Loucy (cell line): ENCODE measurements at regions not wholly inside any gene's neighbourhood (a gene's known extent, or its start where the extent isn't known, plus 50 kb on each side); places are given as distances from the start of the nearest gene placed in this dataset.

Experiments used
- H2AFZ ChIP-seq: fragments of 200-600 bp; sonication (generic); 2 replicates; pipeline ENCODE4 v1.6.0; 2016; ENCODE audit warnings: antibody characterized with exemption, mild to moderate bottlenecking, low read length, moderate library complexity
- H3F3A ChIP-seq: fragments of 200-600 bp; 2 replicates; pipeline ENCODE4 v1.6.0; 2016; ENCODE audit warnings: antibody characterized with exemption, low read depth, mild to moderate bottlenecking
- H3K27me3 ChIP-seq: fragments of 200-600 bp; sonication (generic); 2 replicates; pipeline ENCODE4 v1.6.1; 2014; ENCODE audit warnings: low read length, mild to moderate bottlenecking; ENCODE audit not compliant: insufficient read depth, poor library complexity, severe bottlenecking
- H3K36me3 ChIP-seq: fragments of 200-600 bp; sonication (generic); 2 replicates; pipeline ENCODE4 v1.6.1; 2016; ENCODE audit warnings: low read length; ENCODE audit not compliant: insufficient read depth
- H3K4me1 ChIP-seq: fragments of 200-600 bp; sonication (generic); 2 replicates; pipeline ENCODE4 v1.5.1; 2014; ENCODE audit warnings: low read length, mild to moderate bottlenecking; ENCODE audit not compliant: insufficient read depth, poor library complexity, severe bottlenecking
- H3K4me2 ChIP-seq: fragments of 200-600 bp; sonication (generic); 2 replicates; pipeline ENCODE4 v1.6.0; 2014; ENCODE audit warnings: antibody characterized with exemption, low read length, low read depth, mild to moderate bottlenecking; ENCODE audit not compliant: poor library complexity, severe bottlenecking
- H3K4me3 ChIP-seq: fragments of 200-600 bp; sonication (generic); 2 replicates; pipeline ENCODE4 v1.5.1; 2014; ENCODE audit warnings: low read length, mild to moderate bottlenecking, mixed read lengths; ENCODE audit not compliant: poor library complexity, severe bottlenecking
- H3K79me2 ChIP-seq: fragments of 200-600 bp; sonication (generic); 2 replicates; pipeline ENCODE4 v1.6.1; 2014; ENCODE audit warnings: low read length; ENCODE audit not compliant: insufficient read depth
- H3K9ac ChIP-seq: fragments of 200-600 bp; sonication (generic); 2 replicates; pipeline ENCODE4 v1.6.0; 2014; ENCODE audit warnings: mild to moderate bottlenecking, low read depth, low read length, moderate library complexity; ENCODE audit not compliant: poor library complexity, severe bottlenecking
- H3K9me2 ChIP-seq: fragments of 200-600 bp; sonication (generic); replicated peaks from 2 replicates; pipeline ENCODE4 v1.6.1; 2016; ENCODE audit warnings: low read depth, low read length, mixed read lengths
- H3K9me3 ChIP-seq: fragments of 200-600 bp; sonication (generic); 2 replicates; pipeline ENCODE4 v1.6.1; 2014; ENCODE audit warnings: mild to moderate bottlenecking, antibody characterized with exemption, low read length, low read depth; ENCODE audit not compliant: insufficient read depth
- H4K20me1 ChIP-seq: fragments of 200-600 bp; sonication (generic); 2 replicates; pipeline ENCODE4 v1.6.0; 2014; ENCODE audit warnings: antibody characterized with exemption, low read length, mild to moderate bottlenecking; ENCODE audit not compliant: insufficient read depth, poor library complexity, severe bottlenecking
- CTCF ChIP-seq: fragments of 200-600 bp; sonication (generic); conservative IDR thresholded peaks from 2 replicates; pipeline ENCODE4 v1.5.1; 2014; ENCODE audit warnings: mild to moderate bottlenecking, antibody characterized with exemption, low read length
- EZH2phosphoT487 ChIP-seq: fragments of 200-600 bp; IDR thresholded peaks from 2 replicates; pipeline ENCODE4 v1.6.1; 2018; ENCODE audit warnings: antibody characterized with exemption, mild to moderate bottlenecking, moderate library complexity, borderline replicate concordance

GRCh38 chr14:54213536-54213935, 183.3 kb upstream of the CDKN3 start:
- Histone ChIP-seq H4K20me1 (no peaks in the 10 kb centered on the region), H3K4me3 (no peak overlapping the region)

GRCh38 chr14:54216827-54217226, 180.0 kb upstream of the CDKN3 start:
- no peaks in the 10 kb centered on the region for H3K36me3 ChIP-seq
- H3K27me3 ChIP-seq = no peaks in the 10 kb centered on the region
- H2AFZ ChIP-seq = no peak overlapping the region
- no peaks in the 10 kb centered on the region for H3K9me2 ChIP-seq
- TF ChIP-seq EZH2phosphoT487 (no peak), CTCF (no peak)
- no peaks in the 10 kb centered on the region for H3K9me3 ChIP-seq
- no peaks in the 10 kb centered on the region for H3F3A ChIP-seq
- no peak overlapping the region for H3K4me2 ChIP-seq
- H3K4me3 ChIP-seq = no peak overlapping the region
- H3K9ac ChIP-seq = no peak overlapping the region
- H3K4me1 ChIP-seq = no peaks in the 10 kb centered on the region
- H3K79me2 ChIP-seq = no peaks in the 10 kb centered on the region
- H4K20me1 ChIP-seq = no peaks in the 10 kb centered on the region

More at GRCh38 chr14:54213536-54213935, 183.3 kb upstream of the CDKN3 start:
- H3K27me3 ChIP-seq = no peaks in the 10 kb centered on the region
- H2AFZ ChIP-seq = no peak overlapping the region
- H3K4me2 ChIP-seq = no peak overlapping the region
- no peaks in the 10 kb centered on the region for H3K4me1 ChIP-seq
- no peaks in the 10 kb centered on the region for H3K36me3 ChIP-seq
- H3K9me3 ChIP-seq = no peaks in the 10 kb centered on the region
- no peak overlapping the region for H3K9ac ChIP-seq
- no peak for TF ChIP-seq EZH2phosphoT487
- no peak for TF ChIP-seq CTCF
- no peaks in the 10 kb centered on the region for H3F3A ChIP-seq
- H3K79me2 ChIP-seq = no peaks in the 10 kb centered on the region
- 0 out of 2 replicates have a peak, but pooled peaks cover 4% of the 10 kb centered on the region for H3K9me2 ChIP-seq

GRCh38 chr14:54219261-54220070, 177.3 kb upstream of the CDKN3 start:
- H3K9me2 ChIP-seq = no peaks in the 10 kb centered on the region
- H3K9me3 ChIP-seq = no peaks in the 10 kb centered on the region
- H3K79me2 ChIP-seq = no peaks in the 10 kb centered on the region
- no peak overlapping the region for H3K4me2 ChIP-seq
- H3K4me3 ChIP-seq = no peak overlapping the region
- TF ChIP-seq CTCF (no peak), EZH2phosphoT487 (no peak)
- no peak overlapping the region for H3K9ac ChIP-seq
- no peaks in the 10 kb centered on the region for H3F3A ChIP-seq
- no peaks in the 10 kb centered on the region for H4K20me1 ChIP-seq
- no peak overlapping the region for H2AFZ ChIP-seq
- no peaks in the 10 kb centered on the region for H3K36me3 ChIP-seq
- H3K4me1 ChIP-seq = no peaks in the 10 kb centered on the region
- no peaks in the 10 kb centered on the region for H3K27me3 ChIP-seq
